H9 (cell line): ENCODE measurements at regions not wholly inside any gene's neighbourhood (a gene's known extent, or its start where the extent isn't known, plus 50 kb on each side); places are given as distances from the start of the nearest gene placed in this dataset.

Experiments used
- DNase-seq: peaks from one replicate; pipeline ENCODE4 v3.0.0-alpha.2; 2017
- H2AFZ ChIP-seq: one replicate; pipeline ENCODE4 v1.6.1; 2013; ENCODE audit warnings: mild to moderate bottlenecking, low read length, control low read depth, moderate library complexity
- H2AK5ac ChIP-seq: 2 replicates; pipeline ENCODE4 v1.6.1; 2013; ENCODE audit warnings: low read length, control low read depth, mixed read lengths; ENCODE audit not compliant: insufficient read length
- H2BK120ac ChIP-seq: one replicate; pipeline ENCODE4 v1.6.1; 2013; ENCODE audit warnings: low read depth, mild to moderate bottlenecking, low read length, control low read depth, inconsistent platforms; ENCODE audit not compliant: poor library complexity, severe bottlenecking
- H2BK12ac ChIP-seq: 2 replicates; pipeline ENCODE4 v1.6.1; 2013; ENCODE audit warnings: low read length, control low read depth, mixed read lengths, low read depth; ENCODE audit not compliant: insufficient read length
- H2BK15ac ChIP-seq: 2 replicates; pipeline ENCODE4 v1.6.1; 2013; ENCODE audit warnings: low read depth, low read length, control low read depth
- H2BK20ac ChIP-seq: one replicate; pipeline ENCODE4 v1.6.1; 2013; ENCODE audit warnings: low read depth, mild to moderate bottlenecking, low read length, control low read depth, inconsistent platforms; ENCODE audit not compliant: poor library complexity, severe bottlenecking
- H2BK5ac ChIP-seq: 2 replicates; pipeline ENCODE4 v1.6.1; 2013; ENCODE audit warnings: low read length, control low read depth, mixed read lengths; ENCODE audit not compliant: insufficient read length
- H3K14ac ChIP-seq: 2 replicates; pipeline ENCODE4 v1.6.1; 2013; ENCODE audit warnings: low read length, control low read depth; ENCODE audit not compliant: insufficient read depth
- H3K18ac ChIP-seq: 2 replicates; pipeline ENCODE4 v1.6.1; 2013; ENCODE audit warnings: low read depth, mild to moderate bottlenecking, mixed read lengths, low read length, control low read depth; ENCODE audit not compliant: insufficient read length
- H3K23ac ChIP-seq: 2 replicates; pipeline ENCODE4 v1.6.1; 2013; ENCODE audit warnings: low read length, control low read depth, mixed read lengths, low read depth; ENCODE audit not compliant: insufficient read length
- H3K23me2 ChIP-seq: 2 replicates; pipeline ENCODE4 v1.6.1; 2013; ENCODE audit warnings: low read depth, mild to moderate bottlenecking, mixed read lengths, low read length, control low read depth; ENCODE audit not compliant: insufficient read length, poor library complexity, severe bottlenecking
- H3K27ac ChIP-seq: 2 replicates; pipeline ENCODE4 v1.5.1; 2013; ENCODE audit warnings: low read length, control low read depth, mixed read lengths, low read depth; ENCODE audit not compliant: insufficient read length
- H3K27me3 ChIP-seq: 2 replicates; pipeline ENCODE4 v1.6.1; 2013; ENCODE audit warnings: low read length, control low read depth, inconsistent platforms; ENCODE audit not compliant: insufficient read depth
- H3K4ac ChIP-seq: 2 replicates; pipeline ENCODE4 v1.6.1; 2013; ENCODE audit warnings: low read depth, mild to moderate bottlenecking, control low read depth, inconsistent platforms, low read length, moderate library complexity
- H3K4me1 ChIP-seq: 2 replicates; pipeline ENCODE4 v1.6.1; 2013; ENCODE audit warnings: low read length, control low read depth, inconsistent platforms; ENCODE audit not compliant: insufficient read depth
- H3K4me2 ChIP-seq: 2 replicates; pipeline ENCODE4 v1.6.1; 2013; ENCODE audit warnings: low read length, control low read depth, mixed read lengths; ENCODE audit not compliant: insufficient read length, insufficient read depth
- H3K56ac ChIP-seq: 2 replicates; pipeline ENCODE4 v1.6.1; 2013; ENCODE audit warnings: low read depth, mild to moderate bottlenecking, mixed read lengths, low read length, control low read depth; ENCODE audit not compliant: insufficient read length
- H3K79me1 ChIP-seq: 2 replicates; pipeline ENCODE4 v1.6.1; 2013; ENCODE audit warnings: low read depth, mild to moderate bottlenecking, moderate library complexity, low read length, control low read depth, inconsistent platforms; ENCODE audit not compliant: insufficient read depth, poor library complexity, severe bottlenecking
- H3K79me2 ChIP-seq: 2 replicates; pipeline ENCODE4 v1.6.1; 2013; ENCODE audit warnings: low read length, control low read depth, inconsistent platforms; ENCODE audit not compliant: insufficient read depth
- H3K9ac ChIP-seq: 2 replicates; pipeline ENCODE4 v1.6.1; 2013; ENCODE audit warnings: low read length, control low read depth, mixed read lengths; ENCODE audit not compliant: insufficient read length; ENCODE audit errors: extremely low read depth
- H3K9me3 ChIP-seq: one replicate; pipeline ENCODE4 v1.6.1; 2013; ENCODE audit warnings: low read depth, low read length, inconsistent platforms; ENCODE audit not compliant: control insufficient read depth
- H3T11ph ChIP-seq: one replicate; pipeline ENCODE4 v1.6.1; 2013; ENCODE audit warnings: mild to moderate bottlenecking, low read length, control low read depth, inconsistent platforms
- H4K20me1 ChIP-seq: one replicate; pipeline ENCODE4 v1.6.1; 2013; ENCODE audit not compliant: control insufficient read depth, insufficient read length, insufficient read depth
- H4K5ac ChIP-seq: 2 replicates; pipeline ENCODE4 v1.6.1; 2013; ENCODE audit warnings: low read depth, mild to moderate bottlenecking, mixed read lengths, low read length, control low read depth; ENCODE audit not compliant: insufficient read length
- H4K8ac ChIP-seq: replicated peaks from 2 replicates; pipeline ENCODE4 v1.6.1; 2013; ENCODE audit warnings: low read length, control low read depth, mixed read lengths, low read depth; ENCODE audit not compliant: insufficient read length
- H4K91ac ChIP-seq: 2 replicates; pipeline ENCODE4 v1.6.1; 2013; ENCODE audit warnings: low read depth, mild to moderate bottlenecking, moderate library complexity, mixed read lengths, low read length, control low read depth; ENCODE audit not compliant: insufficient read length
- H3K27ac Mint-ChIP-seq, 3 experiments: 2 replicates in 2 of 3; 3 replicates in 1 of 3; pipeline ENCODE4 v1.8.0; 2020 to 2021; ENCODE audit warnings: mixed read lengths in 3 of 3, mild to moderate bottlenecking in 1 of 3, moderate library complexity in 1 of 3
- H3K27me3 Mint-ChIP-seq: 2 replicates; pipeline ENCODE4 v1.8.0; 2021; ENCODE audit warnings: low read depth, mild to moderate bottlenecking, moderate library complexity, mixed read lengths
- H3K36me3 Mint-ChIP-seq, 3 experiments: 2 replicates in 2 of 3; 3 replicates in 1 of 3; pipeline ENCODE4 v1.8.0; 2020 to 2021; ENCODE audit warnings: low read depth in 3 of 3, mixed read lengths in 3 of 3; ENCODE audit not compliant: insufficient read depth in 1 of 3
- H3K4me1 Mint-ChIP-seq, 2 experiments: 2 replicates each; pipeline ENCODE4 v1.8.0; 2020; ENCODE audit warnings: mixed read lengths in 2 of 2
- H3K4me3 Mint-ChIP-seq, 2 experiments: 2 replicates in 1 of 2; 3 replicates in 1 of 2; pipeline ENCODE4 v1.8.0; 2020 to 2021; ENCODE audit warnings: mild to moderate bottlenecking in 2 of 2, mixed read lengths in 2 of 2, moderate library complexity in 1 of 2
- H3K9me3 Mint-ChIP-seq, 2 experiments: 2 replicates in 1 of 2; 3 replicates in 1 of 2; pipeline ENCODE4 v1.8.0; 2020; ENCODE audit warnings: mild to moderate bottlenecking in 2 of 2, mixed read lengths in 2 of 2, moderate library complexity in 1 of 2
- CTCF ChIP-seq: fragments of 200-600 bp; sonication (generic); conservative IDR thresholded peaks from 3 replicates; pipeline ENCODE4 v1.8.0; 2021; ENCODE audit warnings: antibody characterized with exemption, mild to moderate bottlenecking
- WGBS: extraction: QIAGEN DNeasy Blood & Tissue Kit; methylation state at CpG from one replicate; pipeline ENCODE4 v1.1.7; 2013; ENCODE audit warnings: missing lambda C conversion rate, low lambda C conversion rate, mixed read lengths; ENCODE audit not compliant: insufficient read length; ENCODE audit errors: extremely low coverage; 5-methylcytosine and 5-hydroxymethylcytosine counted together

- WGBS, result no CpG with 5 or more reads among the region's 6 CpGs
- H2BK5ac ChIP-seq, result no peak overlapping the region
- no peak overlapping the region for H3T11ph ChIP-seq
- no peak overlapping the region for H2AFZ ChIP-seq
- H4K8ac ChIP-seq, result no peak overlapping the region
- H3K4me2 ChIP-seq, result no peak overlapping the region
- H2BK12ac ChIP-seq, result no peak overlapping the region
- no peaks in the 10 kb centered on the region for H4K20me1 ChIP-seq
- H3K27ac Mint-ChIP-seq, result no peak overlapping the region
- DNase-seq, result no peak
- H3K18ac ChIP-seq, result no peak overlapping the region
- no peak overlapping the region for H2BK120ac ChIP-seq
- no peak overlapping the region for H3K27ac ChIP-seq
- H3K9me3 ChIP-seq, result no peaks in the 10 kb centered on the region
- no peaks in the 10 kb centered on the region; a peak in 1 of 7 replicates for H3K36me3 Mint-ChIP-seq
- no peak overlapping the region for H3K4me3 Mint-ChIP-seq
- TF ChIP-seq CTCF, result no peak
- H3K79me1 ChIP-seq, result no peaks in the 10 kb centered on the region
- no peak overlapping the region for H3K9ac ChIP-seq
- H3K27me3 ChIP-seq, result no peaks in the 10 kb centered on the region
- no peak overlapping the region for H3K14ac ChIP-seq
- no peak overlapping the region for H4K5ac ChIP-seq
- no peak overlapping the region for H4K91ac ChIP-seq
- H3K27me3 Mint-ChIP-seq, result no peaks in the 10 kb centered on the region
- no peak overlapping the region for H2AK5ac ChIP-seq
- no peaks in the 10 kb centered on the region for H3K79me2 ChIP-seq
- no peak overlapping the region for H3K56ac ChIP-seq
- no peaks in the 10 kb centered on the region; the same call in 1 of the 2 replicates for H3K4me1 ChIP-seq
- no peak overlapping the region for H2BK20ac ChIP-seq
- no peak overlapping the region for H3K23ac ChIP-seq
- H3K9me3 Mint-ChIP-seq, result no peaks in the 10 kb centered on the region
- no peak overlapping the region for H3K4ac ChIP-seq
- H2BK15ac ChIP-seq, result no peak overlapping the region
- H3K23me2 ChIP-seq, result no peaks in the 10 kb centered on the region
- peaks cover 16 to 19% of the 10 kb centered on the region in 2 experiments for H3K4me1 Mint-ChIP-seq
Measured at GRCh38 chr12:92544322-92544721, 158.5 kb upstream of the PLEKHG7 start.
